ENCODE measurements at regions not wholly inside any gene's neighbourhood (a gene's known extent, or its start where the extent isn't known, plus 50 kb on each side); places are given as distances from the start of the nearest gene placed in this dataset.

- TF ChIP-seq EZH2 (IDR thresholded peaks at IDR 0.05; ENCODE audit: low read depth, unreplicated experiment) = no peak
- TF ChIP-seq POLR2AphosphoS5 (IDR thresholded peaks at IDR 0.05; ENCODE audit: low read depth) = no peak
- TF ChIP-seq REST (IDR thresholded peaks at IDR 0.05; ENCODE audit: unreplicated experiment) = no peak
Observed at GRCh38 chr9:108397286-108397685, 458.5 kb downstream of the ACTL7B start (continued).

GRCh38 chr9:108396611-108397010 lies 459.2 kb downstream of the ACTL7B start:
- Histone ChIP-seq H4K20me1 (replicated peaks; ENCODE audit: insufficient read depth) (no peaks in the 10 kb centered on the region), H3F3A (replicated peaks; ENCODE audit: low read depth) (no peaks in the 10 kb centered on the region), H3K4me3 (no peak overlapping the region), H3K4me1 (ENCODE audit: insufficient read depth) (no peaks in the 10 kb centered on the region), H3K4me2 (no peak overlapping the region), H3K36me3 (ENCODE audit: insufficient read depth) (no peaks in the 10 kb centered on the region), H3K79me2 (replicated peaks; ENCODE audit: insufficient read depth) (no peaks in the 10 kb centered on the region), H3K27me3 (ENCODE audit: insufficient read depth) (no peaks in the 10 kb centered on the region), H3K27ac (ENCODE audit: low read depth) (no peak overlapping the region), H2AFZ (no peak overlapping the region), H3K9me2 (ENCODE audit: insufficient read depth) (0 out of 2 replicates have a peak, but pooled peaks cover 4% of the 10 kb centered on the region)
- H3K36me3 Mint-ChIP-seq (ENCODE audit: low read depth) = no peaks in the 10 kb centered on the region
- ATAC-seq (no peak), DNase-seq (ENCODE audit: low spot score) (no peak)
- peaks cover 7% of the 10 kb centered on the region; the same call in 1 of the 3 replicates for H3K9me3 Mint-ChIP-seq
- H3K4me3 Mint-ChIP-seq = no peak overlapping the region
- no peak overlapping the region for H3K27ac Mint-ChIP-seq
- TF ChIP-seq REST (IDR thresholded peaks at IDR 0.05; ENCODE audit: unreplicated experiment) = no peak
- TF ChIP-seq STAT1 (IDR thresholded peaks at IDR 0.05; ENCODE audit: unreplicated experiment) = no peak
- no peak for TF ChIP-seq ZNF331 (CRISPR knock-in tag; IDR thresholded peaks at IDR 0.05; ENCODE audit: low read depth)
- TF ChIP-seq NANOG (IDR thresholded peaks at IDR 0.05; ENCODE audit: borderline replicate concordance) = no peak
- no peak for TF ChIP-seq CREB1 (CRISPR knock-in tag; IDR thresholded peaks at IDR 0.05; ENCODE audit: low read depth)
- TF ChIP-seq ETS1 (IDR thresholded peaks at IDR 0.05) = no peak
- TF ChIP-seq ZNF114 (CRISPR knock-in tag; IDR thresholded peaks at IDR 0.05) = no peak
- H3K4me1 Mint-ChIP-seq = no peaks in the 10 kb centered on the region
- H3K27me3 Mint-ChIP-seq (ENCODE audit: insufficient read depth, low read depth, poor library complexity) = no peaks in the 10 kb centered on the region

All from GM23338 (cell line).